Kidney glomerular epithelial cell (primary cell): ENCODE measurements at regions not wholly inside any gene's neighbourhood (a gene's known extent, or its start where the extent isn't known, plus 50 kb on each side); places are given as distances from the start of the nearest gene placed in this dataset.

ENCODE experiments used
- DNase-seq: peaks from one replicate; lab custom pipeline; 2025; lab: John Stamatoyannopoulos, UW

DNA sequence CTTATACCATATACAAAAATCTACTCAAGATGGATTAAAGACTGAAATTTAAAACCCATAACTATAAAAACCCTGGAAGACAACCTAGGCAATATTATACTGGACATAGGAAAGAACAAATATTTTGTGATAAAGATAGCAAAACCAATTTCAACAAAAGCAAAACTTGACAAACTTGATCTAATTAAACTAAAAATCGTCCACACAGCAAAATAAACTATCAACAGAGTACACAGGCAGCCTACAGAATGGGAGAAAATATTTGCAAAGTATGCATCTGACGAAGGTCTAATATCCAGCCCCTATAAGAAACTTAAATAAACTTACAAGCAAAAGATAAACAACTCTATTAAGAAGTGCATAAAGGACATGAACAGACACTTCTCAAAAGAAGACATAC is 240.1 kb downstream of the HGF start:
- no peak for DNase-seq

DNA sequence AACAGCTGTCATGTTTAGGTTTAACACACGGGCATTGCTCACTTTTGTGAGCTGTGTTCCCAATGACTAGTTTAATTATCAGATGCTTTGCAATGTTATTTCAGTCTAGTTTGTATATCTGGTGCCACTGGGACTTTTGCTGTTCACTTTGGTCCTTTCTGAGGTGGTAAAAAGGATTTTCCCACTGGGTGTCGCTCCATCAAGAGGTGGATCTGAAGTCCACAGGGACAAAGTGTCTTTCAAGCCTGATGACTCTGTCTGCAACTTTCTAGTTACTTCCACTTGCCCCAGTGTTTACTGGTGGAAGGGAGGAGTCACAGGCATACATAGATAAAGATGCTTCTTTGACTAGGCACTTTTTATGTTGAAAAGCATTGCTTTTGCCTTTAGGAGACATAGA is 242.2 kb downstream of the HGF start:
- no peak for DNase-seq

DNA sequence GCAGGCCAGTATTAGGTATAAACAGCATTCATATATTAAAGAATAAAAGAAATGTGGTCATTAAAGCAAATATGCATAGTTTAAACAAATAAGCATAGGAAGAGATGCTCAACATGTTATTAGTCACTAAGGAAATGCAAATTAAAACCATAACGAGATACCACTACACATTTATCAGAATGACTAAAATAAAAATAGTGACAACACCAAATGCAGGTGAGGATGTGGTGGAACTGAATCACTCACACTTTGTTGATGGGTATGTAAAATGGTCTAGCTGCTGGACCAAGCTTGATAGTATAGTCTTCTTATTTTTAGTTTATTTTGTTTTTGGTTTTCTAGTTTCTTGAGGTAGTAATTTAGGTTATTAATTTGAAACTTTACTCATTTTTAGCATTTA is 242.9 kb downstream of the HGF start:
- no peak for DNase-seq

DNA sequence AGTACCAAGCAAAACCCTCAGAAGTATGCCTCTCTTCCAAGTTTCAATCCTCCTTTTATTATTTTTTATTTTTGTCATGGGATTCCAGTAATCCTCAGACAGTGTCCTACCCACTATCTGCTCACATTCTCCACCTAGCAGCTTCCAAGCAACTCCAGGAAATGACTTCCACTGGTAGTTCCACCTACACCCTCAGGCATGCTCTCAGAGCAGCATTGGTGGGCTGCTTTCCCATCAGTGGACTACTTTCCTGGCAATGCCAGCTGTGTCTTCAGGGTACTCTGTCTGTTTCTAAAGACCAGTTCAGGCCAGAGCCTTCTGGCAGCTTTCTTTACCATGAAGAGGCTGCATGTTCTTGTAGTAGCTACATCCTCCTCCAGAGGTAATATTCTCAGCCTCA is 244.0 kb downstream of the HGF start:
- no peak for DNase-seq

DNA sequence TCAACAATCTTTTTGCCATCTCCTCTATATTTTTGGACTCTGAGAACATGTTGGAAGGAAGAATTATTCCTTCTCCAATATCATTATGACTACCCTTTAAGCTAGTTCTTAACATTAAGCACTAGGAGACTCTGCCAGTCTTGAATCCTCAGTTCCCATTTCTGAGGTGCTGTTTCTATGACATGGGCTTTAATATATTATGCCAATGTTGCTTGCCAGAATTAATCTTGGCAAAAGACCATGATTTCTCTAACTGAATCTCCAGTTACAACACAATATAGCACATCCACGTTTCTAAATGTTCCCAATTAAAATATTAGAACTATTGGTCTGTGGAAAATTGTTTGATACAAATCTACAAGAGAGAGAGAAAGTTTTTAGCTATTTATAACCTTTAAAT is 250.0 kb downstream of the HGF start:
- DNase-seq: no peak

DNA sequence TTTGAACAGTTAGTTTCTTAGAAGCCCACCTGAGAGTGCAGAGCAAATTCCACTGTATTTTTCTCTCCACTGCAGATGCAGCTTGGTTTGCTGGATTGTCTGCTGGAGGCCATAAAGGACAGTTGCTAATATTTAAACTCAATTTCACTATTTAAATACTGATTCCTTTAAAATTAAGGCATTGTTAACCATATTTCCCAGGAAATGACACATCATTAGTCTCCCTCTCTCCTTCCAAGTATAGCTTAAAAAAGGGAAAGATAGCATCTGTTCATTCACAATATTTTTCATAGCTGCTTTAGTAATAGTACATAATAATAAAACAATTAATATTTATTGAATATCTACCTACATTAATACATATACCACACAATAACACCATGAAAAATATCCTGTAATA is 252.9 kb downstream of the HGF start:
- DNase-seq: no peak

DNA sequence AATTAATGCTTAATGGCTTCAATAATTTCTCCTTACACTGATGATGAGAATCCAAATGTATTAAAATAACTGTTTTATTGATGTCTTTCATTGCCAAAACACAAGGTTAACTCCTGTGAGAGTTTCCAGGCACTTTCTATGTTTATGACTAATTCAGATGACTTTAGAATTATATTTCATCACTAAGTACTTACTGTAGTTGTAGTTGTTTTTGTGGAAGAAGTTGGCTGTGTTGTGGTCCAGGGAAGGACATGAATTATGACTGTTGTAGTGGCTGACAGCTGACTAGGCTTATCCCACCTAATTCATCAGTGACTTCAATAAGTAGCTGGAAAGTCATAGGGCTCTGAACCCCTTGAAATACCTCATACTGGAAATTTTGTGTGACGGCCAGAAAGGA is 254.8 kb downstream of the HGF start:
- DNase-seq: no peak

DNA sequence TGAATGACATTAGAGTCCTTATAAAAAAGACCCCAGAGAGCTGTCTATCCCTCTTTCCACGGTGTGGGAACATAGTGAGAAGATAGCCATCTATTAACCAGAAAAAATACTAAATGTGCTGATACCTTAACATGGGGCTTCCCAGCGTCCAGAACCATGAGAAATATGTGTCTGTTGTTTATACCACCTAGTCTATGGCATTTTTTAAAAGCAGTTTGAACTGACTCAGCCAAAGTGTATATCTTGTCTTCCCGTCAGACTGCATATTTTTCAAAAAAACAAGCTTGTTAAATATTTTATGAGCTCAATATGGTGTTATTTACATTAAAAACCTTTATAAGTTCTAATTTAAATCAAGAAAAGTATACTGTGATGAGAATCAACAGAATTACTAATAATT is 255.3 kb downstream of the HGF start:
- no peak for DNase-seq

DNA sequence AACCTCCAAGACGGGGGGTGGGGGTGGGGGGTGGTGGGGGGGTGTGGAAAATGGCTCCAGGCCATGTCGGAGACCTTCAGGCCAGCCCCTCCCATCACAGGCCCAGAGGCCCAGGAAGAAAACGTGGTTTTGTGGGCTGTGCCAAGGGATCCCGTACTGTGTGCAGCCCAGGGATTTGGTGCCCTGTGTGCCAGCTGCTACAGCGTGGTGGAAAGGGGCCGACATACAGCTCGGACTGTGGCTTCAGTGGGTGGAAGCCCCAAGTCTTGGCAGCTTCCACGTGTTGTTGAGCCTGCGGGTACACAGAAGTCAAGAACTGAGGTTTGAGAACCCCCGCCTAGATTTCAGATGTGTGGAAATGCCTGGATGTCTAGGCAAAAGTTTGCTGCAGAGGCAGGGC is 259.7 kb downstream of the HGF start:
- DNase-seq: no peak

DNA sequence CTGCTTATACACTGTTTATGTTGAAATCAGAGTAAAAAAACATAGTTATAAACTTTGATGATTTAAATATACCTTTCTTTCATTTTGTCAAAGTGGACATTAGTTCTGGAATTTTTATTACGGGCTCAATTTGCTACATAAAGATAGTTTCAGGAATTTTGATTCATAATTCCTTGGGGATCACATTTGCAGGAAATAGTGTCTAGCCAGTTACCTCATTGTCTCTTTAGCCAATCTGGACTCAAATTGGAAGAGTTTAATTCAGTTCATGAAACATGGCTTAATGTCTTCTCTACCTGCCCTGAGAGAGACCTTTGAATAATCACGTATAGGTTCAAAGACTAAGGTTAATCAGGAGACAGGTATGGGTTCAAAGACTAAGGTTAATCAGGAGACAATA is 262.6 kb downstream of the HGF start:
- DNase-seq: no peak

DNA sequence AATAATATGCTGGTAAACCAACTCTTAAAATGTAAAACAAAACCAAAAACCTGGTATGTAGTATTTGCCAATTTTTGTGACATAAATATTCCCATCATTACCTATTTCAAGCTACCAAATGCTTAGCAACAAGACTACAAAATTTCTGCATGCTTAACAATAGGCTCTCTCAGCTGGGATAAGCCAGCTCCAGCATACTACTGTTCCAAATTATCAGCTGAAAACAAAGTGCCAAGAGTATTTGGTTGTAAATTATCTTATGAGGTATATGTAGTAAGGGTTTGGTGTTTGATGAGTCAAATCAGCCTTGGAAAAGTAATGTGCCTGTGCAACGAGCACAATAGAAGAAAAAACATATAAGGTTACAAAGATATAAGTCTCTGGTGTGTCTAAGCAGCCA is 263.2 kb downstream of the HGF start:
- no peak for DNase-seq

DNA sequence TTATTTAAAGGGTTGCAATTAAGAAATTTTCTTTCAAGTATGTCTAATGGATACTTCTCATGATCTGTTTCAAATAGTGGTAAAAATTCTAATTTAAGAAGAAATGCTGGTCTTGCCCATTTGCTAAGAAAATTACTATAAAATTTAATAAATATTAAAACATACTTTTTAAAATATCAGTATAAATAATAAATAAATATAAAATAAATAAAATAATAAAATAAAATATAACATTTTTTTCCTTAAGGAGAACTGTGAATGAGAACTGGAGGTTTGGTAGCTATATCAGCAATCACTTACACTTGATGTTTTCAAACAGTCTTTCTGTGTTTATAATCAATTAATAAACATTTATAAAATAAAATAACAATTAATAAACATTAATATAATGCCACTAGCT is 266.1 kb downstream of the HGF start:
- DNase-seq: no peak

DNA sequence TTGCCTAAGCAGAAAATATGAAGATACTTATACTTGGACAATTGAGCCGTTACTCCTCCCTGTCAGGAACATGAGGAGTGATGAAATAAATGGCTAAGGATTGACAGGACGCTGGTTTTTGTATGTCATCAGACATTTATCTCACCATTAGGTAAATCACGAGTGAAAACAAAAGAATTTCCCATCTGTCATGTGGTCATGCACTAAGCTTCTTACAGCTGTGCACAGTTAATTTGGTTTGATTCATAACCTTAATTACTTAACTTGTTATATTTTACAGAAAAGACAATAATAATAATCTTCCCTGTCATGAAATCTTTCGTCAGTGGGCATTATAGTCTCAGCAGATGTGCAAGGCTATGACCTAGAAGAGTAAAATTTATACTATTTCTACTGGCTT is 266.5 kb downstream of the HGF start:
- DNase-seq: no peak

DNA sequence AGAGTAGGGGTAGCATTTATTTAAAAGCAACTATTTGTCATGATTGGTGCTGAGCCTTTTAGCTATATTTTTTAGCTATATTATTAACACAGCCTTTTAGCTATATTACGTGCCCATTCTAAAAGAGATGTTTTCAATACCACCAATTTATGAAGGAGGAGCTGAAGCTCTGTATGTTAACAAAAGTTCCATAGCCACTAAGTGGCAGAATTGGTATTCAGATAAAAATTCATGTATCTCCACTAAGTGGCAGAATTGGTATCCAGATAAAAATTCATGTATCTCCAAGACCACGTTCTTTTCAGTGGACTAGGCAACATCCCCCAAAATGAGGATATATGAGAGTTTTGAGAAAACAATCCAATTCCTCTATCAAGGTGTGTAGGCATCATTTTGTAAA is 268.6 kb downstream of the HGF start:
- DNase-seq: peak; percentile 24

DNA sequence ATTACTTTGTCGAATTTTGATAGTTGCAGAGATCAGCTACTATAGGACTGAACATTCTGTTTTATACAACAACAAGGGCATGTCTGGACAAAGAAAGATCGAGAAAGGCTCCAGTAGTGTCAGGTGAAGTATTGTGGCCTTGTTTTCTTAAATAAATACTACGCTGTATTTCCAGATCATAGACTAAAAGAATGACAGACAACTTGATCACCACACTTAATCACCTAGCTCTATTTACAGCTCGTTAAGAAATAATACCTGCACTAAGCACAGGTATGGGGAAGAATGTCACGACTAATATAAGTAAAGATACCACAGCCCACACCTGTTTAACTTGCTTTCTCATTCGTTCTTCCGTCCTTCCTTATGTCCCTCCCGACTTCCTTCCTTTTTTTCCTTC is 269.2 kb downstream of the HGF start:
- no peak for DNase-seq

DNA sequence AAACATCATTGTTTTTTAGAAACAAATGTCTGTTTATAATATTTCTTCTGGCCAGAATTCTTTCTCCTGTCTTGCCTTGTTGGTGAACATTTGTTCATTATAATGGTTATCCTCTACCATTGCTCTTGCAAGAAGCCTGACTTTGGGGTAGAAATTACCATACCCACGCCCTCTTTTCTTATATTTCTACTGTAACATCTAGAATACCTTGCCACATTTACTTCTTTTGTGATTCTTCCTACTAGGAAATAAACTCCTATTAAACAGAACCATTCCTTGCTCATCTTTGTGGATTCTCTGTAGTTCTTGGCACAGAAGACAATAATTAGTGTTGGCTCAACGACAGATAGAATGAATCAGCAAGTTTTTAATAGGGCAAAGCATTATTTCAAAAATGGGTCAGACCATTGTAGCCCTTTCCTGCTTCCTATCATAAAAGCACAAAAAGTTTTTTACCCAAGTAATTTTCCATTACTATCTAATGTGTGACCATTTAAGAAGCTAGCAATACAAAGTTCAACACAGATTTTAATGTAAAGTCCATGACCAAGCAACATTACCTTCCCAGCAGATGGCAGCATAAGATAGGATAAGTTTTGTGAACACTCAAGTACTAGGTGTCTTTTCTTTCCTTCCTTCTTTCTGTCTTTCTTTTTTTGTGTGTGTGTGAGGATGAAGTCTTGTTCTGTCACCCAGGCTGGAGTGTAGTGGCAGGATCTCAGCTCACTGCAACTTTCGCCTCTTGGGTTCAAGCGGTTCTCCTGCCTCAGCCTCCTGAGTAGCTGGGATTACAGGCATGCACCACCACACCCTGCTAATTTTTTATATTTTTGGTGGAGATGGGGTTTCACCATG is 270.4 kb downstream of the HGF start:
- DNase-seq: peak; percentile 77

DNA sequence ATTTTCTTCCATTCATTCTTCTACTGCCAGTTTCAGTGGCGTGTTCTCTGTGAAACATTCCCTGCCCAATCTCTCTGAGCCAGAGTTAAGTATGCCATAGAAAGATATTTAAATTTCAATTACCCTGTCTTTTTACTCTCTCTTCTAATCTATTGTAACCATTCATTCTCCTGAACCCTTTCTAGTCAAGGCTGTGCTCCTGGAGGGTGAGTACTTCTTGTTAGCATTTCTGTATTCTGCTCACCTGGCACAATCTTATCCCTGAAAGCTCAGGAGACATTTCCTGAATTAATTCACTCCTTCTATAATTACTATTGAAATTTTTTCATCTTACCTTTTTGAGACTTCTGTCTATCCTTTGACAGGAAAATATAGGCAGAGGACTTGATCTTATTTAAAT is 271.7 kb downstream of the HGF start:
- no peak for DNase-seq

DNA sequence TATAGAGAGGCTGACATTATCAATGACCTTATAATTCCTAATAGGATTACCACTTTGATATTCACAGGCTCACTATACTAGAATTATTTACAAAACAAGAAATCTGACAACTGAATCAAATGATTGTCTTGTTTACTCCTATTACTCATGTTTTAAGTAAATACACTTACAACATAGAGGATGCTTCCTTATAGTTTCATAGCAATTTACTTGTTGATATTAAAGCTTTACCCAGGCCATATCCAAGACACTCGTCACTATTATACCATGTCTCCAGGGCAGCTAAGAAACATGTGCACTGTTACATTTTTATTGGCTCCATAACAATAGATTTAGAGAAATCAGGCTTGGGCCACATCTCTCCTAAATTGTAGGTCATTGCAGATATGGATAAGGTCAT is 276.9 kb downstream of the HGF start:
- DNase-seq: no peak

DNA sequence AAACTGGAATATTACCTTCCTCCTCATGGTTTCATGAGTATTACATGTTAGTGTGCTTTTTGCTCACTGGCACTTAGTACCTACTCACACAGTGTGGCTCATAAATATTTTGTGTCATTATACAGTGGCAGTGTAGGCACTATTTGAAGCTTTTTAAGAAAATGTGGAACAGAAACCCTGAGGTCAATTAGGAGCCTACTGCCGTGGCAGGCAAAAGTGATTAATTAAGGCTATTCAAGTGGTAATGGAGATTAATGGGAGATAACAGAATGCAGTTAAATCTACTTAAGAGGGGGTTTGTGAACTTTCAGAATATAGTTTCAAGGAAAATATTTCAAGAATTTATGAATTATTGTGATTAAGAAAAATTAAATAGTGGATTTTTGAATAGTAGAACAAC is 277.6 kb downstream of the HGF start:
- DNase-seq: no peak

DNA sequence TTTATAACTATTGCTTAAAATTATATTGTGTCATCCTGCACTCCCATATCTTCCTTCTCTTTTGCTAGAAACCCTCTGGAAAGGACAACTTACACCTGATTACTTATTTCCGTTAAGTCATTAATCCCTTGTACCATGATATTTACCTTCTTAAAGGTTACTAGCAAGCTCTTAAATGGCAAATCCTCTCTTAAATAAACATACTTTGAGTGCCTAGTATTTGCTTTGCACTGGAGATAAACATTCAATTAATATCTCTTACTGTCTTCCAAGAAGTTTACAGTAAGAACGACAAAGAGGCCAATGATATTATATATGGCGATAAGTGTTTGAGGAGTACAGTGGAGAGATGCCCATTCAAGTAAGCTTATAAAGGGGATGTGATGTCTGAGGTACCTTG is 278.3 kb downstream of the HGF start:
- DNase-seq: no peak

DNA sequence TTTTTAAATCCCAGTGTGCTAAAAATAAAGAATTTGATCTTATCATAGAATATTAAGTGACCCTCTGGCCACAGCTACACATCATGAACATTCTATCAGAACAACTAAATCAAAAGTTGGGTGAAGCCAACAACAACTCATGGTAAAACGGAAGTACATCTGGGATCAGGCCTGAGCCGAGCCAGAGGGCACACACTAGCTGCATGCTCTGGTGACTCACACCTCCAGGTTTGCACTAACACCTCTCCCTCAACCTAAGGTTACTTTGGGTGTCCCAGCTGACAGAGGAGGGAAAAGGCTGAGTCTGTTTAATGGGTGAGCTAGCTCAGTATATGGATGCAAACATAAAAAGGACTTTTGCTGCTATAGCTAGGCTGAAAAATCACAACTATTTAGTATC is 281.6 kb downstream of the HGF start:
- no peak for DNase-seq

DNA sequence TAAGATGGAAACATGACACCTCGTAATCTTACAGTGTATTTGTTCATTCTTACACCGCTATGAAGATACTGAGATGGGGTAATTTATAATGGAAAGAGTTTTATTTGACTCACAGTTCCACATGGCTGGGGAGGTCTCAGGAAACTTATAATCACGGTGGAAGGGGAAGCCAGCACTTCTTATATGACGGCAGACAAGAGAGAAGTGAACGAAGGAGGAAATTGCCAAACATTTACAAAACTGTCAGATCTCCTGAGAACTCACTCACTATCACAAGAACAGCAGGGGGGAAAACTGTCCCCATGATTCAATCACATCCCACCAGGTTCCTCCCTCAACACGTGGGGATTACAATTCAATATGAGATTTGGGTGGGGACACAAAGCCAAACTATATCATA is 282.3 kb downstream of the HGF start:
- no peak for DNase-seq

DNA sequence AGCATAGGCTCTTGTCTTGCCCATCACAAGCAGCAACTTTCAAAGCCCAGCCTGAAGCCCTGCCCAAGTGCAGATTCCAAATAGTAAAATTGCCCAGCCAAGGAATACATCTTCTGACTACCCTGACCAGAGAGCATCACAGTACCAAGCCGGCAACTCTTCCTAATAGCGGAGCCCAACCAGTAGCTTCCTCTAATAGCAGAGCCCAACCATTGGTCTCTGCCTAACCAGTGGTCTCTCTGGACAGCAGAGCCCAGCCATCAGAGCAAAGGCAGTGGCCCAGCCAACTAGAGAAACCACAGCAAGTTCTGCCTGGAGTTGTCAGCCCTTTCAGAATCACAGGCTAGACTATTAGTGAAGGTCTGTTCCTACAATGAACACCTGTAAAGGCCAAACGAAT is 285.6 kb downstream of the HGF start:
- DNase-seq: peak; percentile 42

DNA sequence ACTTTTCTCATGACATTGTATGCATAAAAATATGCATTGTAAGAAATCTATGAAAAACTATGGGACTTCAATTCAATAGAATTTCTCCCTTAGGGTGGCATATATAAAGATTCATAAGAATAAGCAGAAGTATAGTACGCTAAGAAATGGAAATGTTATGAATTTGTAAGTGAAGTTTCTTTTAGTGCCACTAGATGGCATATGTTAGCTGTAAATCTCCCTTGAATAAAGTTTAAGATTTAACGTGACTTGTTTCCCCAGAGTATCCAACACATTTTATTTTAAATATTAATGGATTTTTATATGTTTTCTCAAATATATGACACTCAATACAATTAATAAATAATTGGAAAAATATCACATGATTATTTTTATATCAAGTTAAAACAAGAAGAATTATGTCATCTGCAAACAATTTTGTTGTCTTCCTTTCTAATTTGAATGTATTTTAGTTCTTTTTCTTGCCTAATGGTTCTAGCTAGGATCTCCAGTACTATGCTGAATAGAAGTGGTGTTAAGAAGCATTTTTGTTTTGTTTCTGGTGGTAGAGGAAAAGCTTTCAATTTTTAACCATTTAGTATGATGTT is 287.2 kb downstream of the HGF start:
- DNase-seq: no peak
